Spleen (tissue), 11 donors: ENCODE measurements at regions not wholly inside any gene's neighbourhood (a gene's known extent, or its start where the extent isn't known, plus 50 kb on each side); places are given as distances from the start of the nearest gene placed in this dataset.

Experiments
- DNase-seq: peaks from one replicate; pipeline ENCODE4 v3.0.0-alpha.2; 2020
- H3K27ac ChIP-seq, 8 donors: fragments of 200-600 bp; sonication (generic) in 7 of 8; 1 replicate in 4 of 8; 2 replicates in 4 of 8; pipeline versions ENCODE4 v1.5.0 to v1.8.0; 2016 to 2021; ENCODE audit warnings: inconsistent platforms in 4 of 8, mild to moderate bottlenecking in 4 of 8, moderate library complexity in 1 of 8
- H3K27me3 ChIP-seq, 7 donors: fragments of 200-600 bp; sonication (generic) in 6 of 7; replicated peaks in 1 of 7; 1 replicate in 4 of 7; 2 replicates in 3 of 7; pipeline versions ENCODE4 v1.5.0 to v1.8.0; 2016 to 2021; ENCODE audit warnings: inconsistent platforms in 3 of 7, mild to moderate bottlenecking in 1 of 7
- H3K36me3 ChIP-seq, 6 donors: fragments of 200-600 bp; sonication (generic) in 5 of 6; 1 replicate in 4 of 6; 2 replicates in 2 of 6; pipeline versions ENCODE4 v1.5.0 to v1.8.0; 2016 to 2021; ENCODE audit warnings: inconsistent platforms in 2 of 6
- H3K4me1 ChIP-seq, 6 donors: fragments of 200-600 bp; sonication (generic) in 5 of 6; 1 replicate in 3 of 6; 2 replicates in 3 of 6; pipeline versions ENCODE4 v1.5.0 to v1.8.0; 2016 to 2021; ENCODE audit warnings: inconsistent platforms in 3 of 6
- H3K4me3 ChIP-seq, 8 donors: fragments of 200-600 bp; sonication (generic) in 7 of 8; 1 replicate in 4 of 8; 2 replicates in 4 of 8; pipeline versions ENCODE4 v1.5.0 to v1.8.0; 2016 to 2021; ENCODE audit warnings: inconsistent platforms in 4 of 8, mild to moderate bottlenecking in 4 of 8, moderate library complexity in 2 of 8
- H3K9me3 ChIP-seq, 8 donors: fragments of 200-600 bp; sonication (generic) in 7 of 8; 1 replicate in 4 of 8; 2 replicates in 4 of 8; pipeline versions ENCODE4 v1.5.0 to v1.8.0; 2016 to 2021; ENCODE audit warnings: inconsistent platforms in 4 of 8
- CTCF ChIP-seq, 11 experiments: fragments of 200-600 bp in 7 of 11; fragments of 450-650 bp in 4 of 11; sonication (generic) in 4 of 11; IDR thresholded peaks in 8 of 11; conservative IDR thresholded peaks in 3 of 11; 1 replicate in 7 of 11; 2 replicates in 4 of 11; pipeline versions ENCODE4 v1.4.0 to v1.8.0; 2016 to 2021; ENCODE audit warnings: antibody characterized with exemption in 11 of 11, inconsistent platforms in 4 of 11, mild to moderate bottlenecking in 1 of 11
- POLR2A ChIP-seq, 3 donors: fragments of 450-650 bp; IDR thresholded peaks; one replicate each; pipeline ENCODE4 v1.5.1; 2017; ENCODE audit warnings: antibody characterized with exemption in 3 of 3, mild to moderate bottlenecking in 1 of 3
- POLR2AphosphoS5 ChIP-seq, 3 donors: sonication (generic); formaldehyde crosslinking; IDR thresholded peaks; one replicate each; pipeline ENCODE4 v1.5.1; 2017; ENCODE audit warnings: antibody characterized with exemption in 3 of 3
- WGBS, 5 donors: extraction: QIAGEN DNeasy Blood & Tissue Kit in 3 of 5; methylation state at CpG; one replicate each; pipeline versions ENCODE4 v1.1.5 to v1.1.7; 2013 to 2018; 5-methylcytosine and 5-hydroxymethylcytosine counted together
- intact Hi-C: fragments of 100-400 bp; cut with DNase I; formaldehyde crosslinking; loops from one replicate; pipeline ENCODE4 v1.15.0; 2023; ENCODE audit warnings: low total_unique reads
- donor health status: healthy with polysubstance abuse.
- donor health status: DM: no; HTN: no; CAD: no; lungs with moderate emphysema.
- donor health status: DM: no; HTN: no; CAD: no.
- donor health status: Bipolar disorder and iron deficiency.
- donor health status: healthy.
- donor health status: DM: no; HTN: no; CAD: no.
- donor health status: DM: yes; HTN: yes; CAD: no.

- Histone ChIP-seq H3K9me3 (no peaks in the 10 kb centered on the region), H3K4me1 (no peaks in the 10 kb centered on the region), H3K4me3 (no peak overlapping the region), H3K27me3 (no peaks in the 10 kb centered on the region), H3K27ac (peak overlapping the region in 1 of 8 donors; percentile 23), H3K36me3 (no peaks in the 10 kb centered on the region)
- DNase-seq: no peak
- TF ChIP-seq POLR2A (IDR thresholded peaks at IDR 0.05) (no peak), POLR2AphosphoS5 (IDR thresholded peaks at IDR 0.05) (no peak)
- intact Hi-C loops: no loop called here
- 52 to 74% (median 59%) methylated on average over 1 of the region's 1 CpG for WGBS, 5 donors
Observed at GRCh38 chrX:101732870-101733269, 73.2 kb upstream of the ARMCX2 start.

GRCh38 chrX:101729986-101730385, 70.3 kb upstream of the ARMCX2 start:
- no peak for DNase-seq
- intact Hi-C loops: no loop called here
- no peak for TF ChIP-seq POLR2A (IDR thresholded peaks at IDR 0.05)
- no peak for TF ChIP-seq POLR2AphosphoS5 (IDR thresholded peaks at IDR 0.05)
- TF ChIP-seq CTCF (IDR thresholded peaks at IDR 0.05 in 8 of 11, conservative IDR thresholded peaks at IDR 0.05 in 3 of 11): no peak
- H3K4me3 ChIP-seq: no peak overlapping the region
- no peak overlapping the region for H3K27ac ChIP-seq
- H3K27me3 ChIP-seq: peaks cover 0 to 5% (median 0%) of the 10 kb centered on the region in 7 donors
- WGBS, 5 donors: 53 to 82% (median 62%) methylated on average over 1 of the region's 1 CpG
- H3K4me1 ChIP-seq: no peaks in the 10 kb centered on the region
- no peaks in the 10 kb centered on the region for H3K9me3 ChIP-seq
- no peaks in the 10 kb centered on the region for H3K36me3 ChIP-seq
